Neural cell (in vitro differentiated cells): ENCODE measurements at regions not wholly inside any gene's neighbourhood (a gene's known extent, or its start where the extent isn't known, plus 50 kb on each side); places are given as distances from the start of the nearest gene placed in this dataset.
"Not testable (repeated sequence)": the region's sequence is repeated elsewhere in the genome, so short reads cannot be mapped to it uniquely, and the experiment has no call there.

Source experiments
- H2AFZ ChIP-seq: fragments of 200-600, 300-800 bp; sonication (generic), shearing (Covaris generic); 2 replicates; pipeline ENCODE4 v1.6.0; 2014; ENCODE audit warnings: low read depth, mild to moderate bottlenecking, antibody characterized with exemption, low read length, moderate library complexity
- H3F3A ChIP-seq: fragments of 200-600 bp; shearing (Covaris generic); 2 replicates; pipeline ENCODE4 v1.6.1; 2016; ENCODE audit warnings: mild to moderate bottlenecking, moderate library complexity, mixed read lengths, antibody characterized with exemption, low read length; ENCODE audit not compliant: insufficient read depth, poor library complexity, severe bottlenecking
- H3K27ac ChIP-seq: fragments of 200-600, 300-800 bp; sonication (generic), shearing (Covaris generic); 2 replicates; pipeline ENCODE4 v1.5.1; 2014; ENCODE audit warnings: mild to moderate bottlenecking, low read length, moderate library complexity
- H3K27me3 ChIP-seq: fragments of 300-800, 200-600 bp; sonication (generic), shearing (Covaris generic); 2 replicates; pipeline ENCODE4 v1.6.0; 2014; ENCODE audit warnings: mild to moderate bottlenecking, low read depth, low read length, moderate library complexity; ENCODE audit not compliant: insufficient read depth
- H3K36me3 ChIP-seq: fragments of 300-800, 200-600 bp; sonication (generic), shearing (Covaris generic); 2 replicates; pipeline ENCODE4 v1.5.1; 2014; ENCODE audit warnings: mild to moderate bottlenecking, antibody characterized with exemption, low read length, moderate library complexity; ENCODE audit not compliant: insufficient read depth
- H3K4me2 ChIP-seq: fragments of 300-800, 200-600 bp; sonication (generic), shearing (Covaris generic); 2 replicates; pipeline ENCODE4 v1.6.0; 2014; ENCODE audit warnings: mild to moderate bottlenecking, low read length
- H3K4me3 ChIP-seq: fragments of 300-800, 200-600 bp; sonication (generic), shearing (Covaris generic); 2 replicates; pipeline ENCODE4 v1.5.1; 2014; ENCODE audit warnings: mild to moderate bottlenecking, low read length, moderate library complexity
- H3K79me2 ChIP-seq: fragments of 200-600 bp; shearing (Covaris generic); replicated peaks from 2 replicates; pipeline ENCODE4 v1.6.0; 2014; ENCODE audit warnings: mild to moderate bottlenecking, low read length, moderate library complexity; ENCODE audit not compliant: insufficient read depth
- H3K9ac ChIP-seq: fragments of 300-800, 200-600 bp; sonication (generic), shearing (Covaris generic); 2 replicates; pipeline ENCODE4 v1.6.1; 2016; ENCODE audit warnings: mild to moderate bottlenecking, low read length, mixed read lengths
- H3K9me2 ChIP-seq: fragments of 200-600 bp; shearing (Covaris generic); 2 replicates; pipeline ENCODE4 v1.6.1; 2016; ENCODE audit warnings: mild to moderate bottlenecking, low read length, mixed read lengths; ENCODE audit not compliant: insufficient read depth
- H3K9me3 ChIP-seq: fragments of 200-600, 300-800 bp; sonication (generic), shearing (Covaris generic); 2 replicates; pipeline ENCODE4 v1.6.1; 2016; ENCODE audit warnings: mild to moderate bottlenecking, mixed run types, low read length, moderate library complexity, mixed read lengths
- H4K20me1 ChIP-seq: fragments of 200-600 bp; shearing (Covaris generic); 2 replicates; pipeline ENCODE4 v1.6.1; 2016; ENCODE audit warnings: mild to moderate bottlenecking, mixed run types; ENCODE audit not compliant: insufficient read depth
- EP300 ChIP-seq: fragments of 450-650 bp; conservative IDR thresholded peaks from 2 replicates; pipeline ENCODE4 v1.6.1; 2014; ENCODE audit warnings: antibody characterized with exemption, mild to moderate bottlenecking, moderate library complexity; ENCODE audit not compliant: poor library complexity, severe bottlenecking
- EZH2 ChIP-seq: fragments of 200-600, 300-800 bp; shearing (Covaris generic), sonication (generic); IDR thresholded peaks from 2 replicates; pipeline ENCODE4 v1.6.1; 2014; ENCODE audit warnings: antibody characterized with exemption, low read length, borderline replicate concordance, mild to moderate bottlenecking; ENCODE audit not compliant: insufficient read depth, poor library complexity, severe bottlenecking
- MXI1 ChIP-seq: fragments of 450-650 bp; conservative IDR thresholded peaks from 2 replicates; pipeline ENCODE4 v1.6.1; 2014; ENCODE audit warnings: antibody characterized with exemption, mild to moderate bottlenecking; ENCODE audit not compliant: poor library complexity, severe bottlenecking
- POLR2AphosphoS5 ChIP-seq: IDR thresholded peaks from 2 replicates; pipeline ENCODE4 v1.6.1; 2012
- RAD21 ChIP-seq: fragments of 450-650 bp; conservative IDR thresholded peaks from 2 replicates; pipeline ENCODE4 v1.6.1; 2014; ENCODE audit warnings: antibody characterized with exemption, mild to moderate bottlenecking, moderate library complexity
- SMC3 ChIP-seq: fragments of 450-650 bp; conservative IDR thresholded peaks from 2 replicates; pipeline ENCODE4 v1.6.1; 2014; ENCODE audit warnings: antibody characterized with exemption, mild to moderate bottlenecking, moderate library complexity; ENCODE audit not compliant: poor library complexity
- TAF1 ChIP-seq: IDR thresholded peaks from 2 replicates; pipeline ENCODE4 v1.6.1; 2012; ENCODE audit warnings: low read depth
- TF ChIP-seq, protein P1 (sequence below): fragments of 450-650 bp; IDR thresholded peaks from 2 replicates; pipeline ENCODE4 v1.5.1; 2014; ENCODE audit warnings: antibody characterized with exemption, mild to moderate bottlenecking, moderate library complexity; ENCODE audit not compliant: poor library complexity, severe bottlenecking
- TF ChIP-seq, protein P2 (sequence below): IDR thresholded peaks from 2 replicates; pipeline ENCODE4 v1.6.1; 2012; ENCODE audit warnings: borderline replicate concordance

DNA sequence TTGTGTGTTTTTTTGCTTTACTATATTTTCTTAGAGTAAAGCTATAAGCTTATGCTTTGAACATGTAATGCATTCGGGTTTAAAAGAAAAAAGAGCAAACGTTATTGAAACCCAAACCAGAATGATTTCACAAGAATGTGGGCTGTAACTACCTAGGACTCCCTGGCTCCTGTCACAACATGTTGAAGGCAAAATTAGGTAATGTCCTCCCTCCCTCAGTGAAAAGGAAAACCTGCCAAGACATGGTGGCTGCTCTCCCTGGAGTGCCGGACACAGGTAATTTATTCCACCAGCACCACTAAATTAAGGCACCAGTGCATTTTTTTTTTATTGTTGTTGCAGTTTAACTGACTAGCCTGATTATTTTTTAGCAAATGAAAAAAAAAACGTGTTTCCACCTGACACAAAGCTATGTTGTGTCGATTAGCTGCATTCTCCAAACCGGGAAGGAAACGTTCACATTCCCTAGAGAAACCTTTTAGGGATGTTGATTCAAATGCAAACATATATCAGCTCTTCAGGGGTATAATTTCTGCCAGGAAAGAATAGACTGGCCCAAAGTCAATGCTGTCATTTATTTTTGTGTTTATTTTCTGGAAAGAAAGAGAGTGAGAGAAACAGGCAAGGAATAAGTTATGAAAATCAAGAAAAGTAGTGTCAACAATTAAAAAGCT is 134.6 kb downstream of the CCDC34 start:
- Histone ChIP-seq H3K79me2 (no peaks in the 10 kb centered on the region), H3K27me3 (no peaks in the 10 kb centered on the region), H3K9ac (no peak overlapping the region), H4K20me1 (no peaks in the 10 kb centered on the region), H3F3A (no peaks in the 10 kb centered on the region), H3K36me3 (no peaks in the 10 kb centered on the region), H3K9me2 (no peaks in the 10 kb centered on the region), H2AFZ (no peak overlapping the region), H3K4me3 (no peak overlapping the region), H3K4me2 (no peak overlapping the region), H3K9me3 (no peaks in the 10 kb centered on the region), H3K27ac (no peak overlapping the region)
- no peak for TF ChIP-seq EZH2
- no peak for TF ChIP-seq RAD21
- TF ChIP-seq, protein P1, sequence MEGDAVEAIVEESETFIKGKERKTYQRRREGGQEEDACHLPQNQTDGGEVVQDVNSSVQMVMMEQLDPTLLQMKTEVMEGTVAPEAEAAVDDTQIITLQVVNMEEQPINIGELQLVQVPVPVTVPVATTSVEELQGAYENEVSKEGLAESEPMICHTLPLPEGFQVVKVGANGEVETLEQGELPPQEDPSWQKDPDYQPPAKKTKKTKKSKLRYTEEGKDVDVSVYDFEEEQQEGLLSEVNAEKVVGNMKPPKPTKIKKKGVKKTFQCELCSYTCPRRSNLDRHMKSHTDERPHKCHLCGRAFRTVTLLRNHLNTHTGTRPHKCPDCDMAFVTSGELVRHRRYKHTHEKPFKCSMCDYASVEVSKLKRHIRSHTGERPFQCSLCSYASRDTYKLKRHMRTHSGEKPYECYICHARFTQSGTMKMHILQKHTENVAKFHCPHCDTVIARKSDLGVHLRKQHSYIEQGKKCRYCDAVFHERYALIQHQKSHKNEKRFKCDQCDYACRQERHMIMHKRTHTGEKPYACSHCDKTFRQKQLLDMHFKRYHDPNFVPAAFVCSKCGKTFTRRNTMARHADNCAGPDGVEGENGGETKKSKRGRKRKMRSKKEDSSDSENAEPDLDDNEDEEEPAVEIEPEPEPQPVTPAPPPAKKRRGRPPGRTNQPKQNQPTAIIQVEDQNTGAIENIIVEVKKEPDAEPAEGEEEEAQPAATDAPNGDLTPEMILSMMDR = no peak

DNA sequence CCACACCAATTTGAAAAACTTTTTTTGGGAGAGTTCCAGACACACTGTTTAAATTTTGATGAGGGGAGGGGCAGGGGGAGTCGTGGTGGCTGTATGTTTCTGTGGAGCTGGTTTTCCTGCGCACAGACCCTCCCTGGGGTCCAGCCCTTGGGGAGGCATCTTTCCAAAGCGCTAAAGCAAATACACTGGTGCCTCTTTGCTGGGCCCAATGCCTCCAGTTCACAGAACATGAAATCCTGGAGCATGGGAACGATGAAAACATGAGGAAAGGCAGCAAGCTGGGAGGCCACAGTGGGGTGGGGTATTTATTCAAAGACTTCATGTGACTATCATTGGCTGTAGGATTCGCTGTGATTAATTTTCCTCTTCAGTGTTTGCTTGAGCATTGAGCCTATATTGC is 135.3 kb downstream of the CCDC34 start:
- Histone ChIP-seq H3K4me2 (no peak overlapping the region), H3K9me3 (no peaks in the 10 kb centered on the region), H2AFZ (no peak overlapping the region), H3K36me3 (no peaks in the 10 kb centered on the region), H3K79me2 (no peaks in the 10 kb centered on the region), H3K27ac (no peak overlapping the region), H3K4me3 (no peak overlapping the region), H4K20me1 (no peaks in the 10 kb centered on the region), H3K9ac (no peak overlapping the region), H3K9me2 (no peaks in the 10 kb centered on the region), H3K27me3 (no peaks in the 10 kb centered on the region), H3F3A (no peaks in the 10 kb centered on the region)
- TF ChIP-seq TAF1 = no peak
- TF ChIP-seq, protein P2, sequence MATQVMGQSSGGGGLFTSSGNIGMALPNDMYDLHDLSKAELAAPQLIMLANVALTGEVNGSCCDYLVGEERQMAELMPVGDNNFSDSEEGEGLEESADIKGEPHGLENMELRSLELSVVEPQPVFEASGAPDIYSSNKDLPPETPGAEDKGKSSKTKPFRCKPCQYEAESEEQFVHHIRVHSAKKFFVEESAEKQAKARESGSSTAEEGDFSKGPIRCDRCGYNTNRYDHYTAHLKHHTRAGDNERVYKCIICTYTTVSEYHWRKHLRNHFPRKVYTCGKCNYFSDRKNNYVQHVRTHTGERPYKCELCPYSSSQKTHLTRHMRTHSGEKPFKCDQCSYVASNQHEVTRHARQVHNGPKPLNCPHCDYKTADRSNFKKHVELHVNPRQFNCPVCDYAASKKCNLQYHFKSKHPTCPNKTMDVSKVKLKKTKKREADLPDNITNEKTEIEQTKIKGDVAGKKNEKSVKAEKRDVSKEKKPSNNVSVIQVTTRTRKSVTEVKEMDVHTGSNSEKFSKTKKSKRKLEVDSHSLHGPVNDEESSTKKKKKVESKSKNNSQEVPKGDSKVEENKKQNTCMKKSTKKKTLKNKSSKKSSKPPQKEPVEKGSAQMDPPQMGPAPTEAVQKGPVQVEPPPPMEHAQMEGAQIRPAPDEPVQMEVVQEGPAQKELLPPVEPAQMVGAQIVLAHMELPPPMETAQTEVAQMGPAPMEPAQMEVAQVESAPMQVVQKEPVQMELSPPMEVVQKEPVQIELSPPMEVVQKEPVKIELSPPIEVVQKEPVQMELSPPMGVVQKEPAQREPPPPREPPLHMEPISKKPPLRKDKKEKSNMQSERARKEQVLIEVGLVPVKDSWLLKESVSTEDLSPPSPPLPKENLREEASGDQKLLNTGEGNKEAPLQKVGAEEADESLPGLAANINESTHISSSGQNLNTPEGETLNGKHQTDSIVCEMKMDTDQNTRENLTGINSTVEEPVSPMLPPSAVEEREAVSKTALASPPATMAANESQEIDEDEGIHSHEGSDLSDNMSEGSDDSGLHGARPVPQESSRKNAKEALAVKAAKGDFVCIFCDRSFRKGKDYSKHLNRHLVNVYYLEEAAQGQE = no peak
- no peak for TF ChIP-seq RAD21
- TF ChIP-seq EP300 = no peak
- no peak for TF ChIP-seq EZH2
- no peak for TF ChIP-seq SMC3
- TF ChIP-seq MXI1 = no peak
- no peak for TF ChIP-seq POLR2AphosphoS5
- TF ChIP-seq, protein P1 = no peak

DNA sequence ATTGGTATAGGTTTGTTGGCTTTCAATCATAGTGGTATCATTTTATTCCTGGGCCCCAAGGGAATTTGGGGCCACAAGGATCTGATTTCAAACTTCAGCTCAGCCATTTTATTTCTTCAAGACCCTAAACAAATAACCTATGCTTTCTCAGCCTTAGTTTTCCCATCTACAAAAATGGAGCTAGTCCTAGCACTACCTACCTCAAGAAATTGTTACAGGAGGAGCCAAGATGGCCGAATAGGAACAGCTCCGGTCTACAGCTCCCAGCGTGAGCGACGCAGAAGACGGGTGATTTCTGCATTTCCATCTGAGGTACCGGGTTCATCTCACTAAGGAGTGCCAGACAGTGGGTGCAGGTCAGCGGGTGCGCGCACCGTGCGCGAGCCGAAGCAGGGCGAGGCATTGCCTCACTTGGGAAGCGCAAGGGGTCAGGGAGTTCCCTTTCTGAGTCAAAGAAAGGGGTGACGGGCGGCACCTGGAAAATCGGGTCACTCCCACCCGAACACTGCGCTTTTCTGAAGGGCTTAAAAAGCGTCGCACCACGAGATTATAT is 143.5 kb downstream of the CCDC34 start:
- not testable (repeated sequence) for H3F3A ChIP-seq, H2AFZ ChIP-seq, H4K20me1 ChIP-seq, H3K27ac ChIP-seq, H3K9me2 ChIP-seq, H3K4me3 ChIP-seq, H3K79me2 ChIP-seq, H3K9ac ChIP-seq, H3K9me3 ChIP-seq, H3K27me3 ChIP-seq, H3K4me2 ChIP-seq, H3K36me3 ChIP-seq
